Duodenal mucosa (tissue), 2 donors: ENCODE measurements at regions not wholly inside any gene's neighbourhood (a gene's known extent, or its start where the extent isn't known, plus 50 kb on each side); places are given as distances from the start of the nearest gene placed in this dataset.
"Not testable (repeated sequence)": the region's sequence is repeated elsewhere in the genome, so short reads cannot be mapped to it uniquely, and the experiment has no call there.

ENCODE experiments used
- H3K27ac ChIP-seq: one replicate; pipeline ENCODE4 v1.7.0; 2013; ENCODE audit warnings: low read depth, low read length
- H3K27me3 ChIP-seq, 2 donors: one replicate each; pipeline ENCODE4 v1.7.0; 2013; ENCODE audit warnings: low read length in 2 of 2, control low read depth in 1 of 2; ENCODE audit not compliant: insufficient read depth in 2 of 2, control insufficient read depth in 1 of 2
- H3K36me3 ChIP-seq, 2 donors: one replicate each; pipeline ENCODE4 v1.7.0; 2013; ENCODE audit warnings: low read length in 2 of 2, control low read depth in 1 of 2; ENCODE audit not compliant: insufficient read depth in 2 of 2, control insufficient read depth in 1 of 2
- H3K4me1 ChIP-seq, 2 donors: one replicate each; pipeline ENCODE4 v1.7.0; 2013; ENCODE audit warnings: low read length in 2 of 2, control low read depth in 1 of 2; ENCODE audit not compliant: insufficient read depth in 2 of 2, control insufficient read depth in 1 of 2
- H3K4me3 ChIP-seq, 2 donors: one replicate each; pipeline ENCODE4 v1.7.0; 2013; ENCODE audit warnings: low read length in 2 of 2, low read depth in 1 of 2
- H3K9ac ChIP-seq, 2 donors: one replicate each; pipeline ENCODE4 v1.7.0; 2013; ENCODE audit warnings: low read length in 2 of 2, low read depth in 1 of 2
- H3K9me3 ChIP-seq, 2 donors: one replicate each; pipeline ENCODE4 v1.7.0; 2013; ENCODE audit warnings: low read length in 2 of 2, control low read depth in 1 of 2; ENCODE audit not compliant: control insufficient read depth in 1 of 2

DNA sequence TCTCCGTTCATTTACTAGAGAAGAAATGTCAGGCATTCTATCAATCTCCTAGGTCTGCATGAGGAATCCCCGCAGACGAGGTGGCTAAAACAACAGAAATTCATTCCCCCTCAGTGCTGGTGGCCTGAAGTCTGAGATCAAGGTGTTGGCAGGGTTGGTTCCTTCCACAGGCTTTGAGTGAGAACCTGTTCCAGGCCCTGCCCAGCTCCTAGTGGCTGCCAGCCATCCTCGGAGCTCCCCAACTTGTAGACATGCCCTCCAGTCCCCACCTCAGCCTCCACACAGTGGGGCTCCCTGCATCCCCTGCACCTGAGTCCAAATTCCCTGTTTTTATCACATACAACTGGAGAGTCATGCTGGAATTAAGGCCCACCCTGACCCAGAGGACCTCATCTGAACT is 145.3 kb upstream of the ALKAL2 start:
- no peak overlapping the region for H3K9ac ChIP-seq
- no peak overlapping the region for H3K27ac ChIP-seq
- H3K36me3 ChIP-seq: no peaks in the 10 kb centered on the region
- H3K4me1 ChIP-seq: no peaks in the 10 kb centered on the region
- no peaks in the 10 kb centered on the region for H3K27me3 ChIP-seq
- H3K4me3 ChIP-seq: no peak overlapping the region
- no peaks in the 10 kb centered on the region for H3K9me3 ChIP-seq

DNA sequence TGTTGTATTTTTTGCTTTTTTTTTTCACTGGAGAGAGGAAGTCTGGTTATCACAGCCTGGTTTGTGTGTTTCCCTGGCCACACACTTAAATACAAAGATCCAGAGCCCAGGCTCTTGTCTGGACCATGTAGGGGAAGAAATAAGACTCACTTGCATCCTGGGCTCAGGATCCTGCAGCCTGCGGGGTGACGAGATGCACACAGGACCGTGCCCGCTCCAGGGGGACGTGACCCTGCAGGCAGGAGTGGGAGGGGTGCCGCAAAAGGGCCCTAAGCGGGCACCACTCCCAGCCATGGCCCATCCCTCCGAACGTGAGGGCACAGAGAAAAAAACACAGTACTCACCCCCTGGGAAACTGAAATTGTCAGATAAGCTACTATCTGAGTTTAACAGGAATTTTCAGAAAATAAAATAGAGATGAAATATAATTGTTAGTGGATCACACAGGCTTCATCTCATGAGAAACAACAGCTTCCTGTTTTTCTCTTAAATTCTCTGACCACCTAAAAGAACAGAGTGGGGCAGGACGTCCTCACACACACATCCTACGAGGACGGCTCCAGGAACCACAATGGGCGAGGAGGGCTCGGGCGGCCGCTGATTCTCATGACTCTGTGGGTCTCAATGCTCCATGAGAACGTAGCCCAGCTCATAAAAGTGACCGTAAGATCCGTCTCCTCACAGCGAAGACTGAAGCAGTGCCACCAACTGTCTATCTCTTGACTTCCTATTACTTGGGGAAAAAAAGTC is 142.6 kb upstream of the ALKAL2 start:
- Histone ChIP-seq H3K4me1 (no peaks in the 10 kb centered on the region), H3K4me3 (peak overlapping the region; percentile 10 to 47), H3K9me3 (no peaks in the 10 kb centered on the region), H3K27ac (no peak overlapping the region), H3K9ac (no peak overlapping the region), H3K36me3 (no peaks in the 10 kb centered on the region), H3K27me3 (no peaks in the 10 kb centered on the region)

DNA sequence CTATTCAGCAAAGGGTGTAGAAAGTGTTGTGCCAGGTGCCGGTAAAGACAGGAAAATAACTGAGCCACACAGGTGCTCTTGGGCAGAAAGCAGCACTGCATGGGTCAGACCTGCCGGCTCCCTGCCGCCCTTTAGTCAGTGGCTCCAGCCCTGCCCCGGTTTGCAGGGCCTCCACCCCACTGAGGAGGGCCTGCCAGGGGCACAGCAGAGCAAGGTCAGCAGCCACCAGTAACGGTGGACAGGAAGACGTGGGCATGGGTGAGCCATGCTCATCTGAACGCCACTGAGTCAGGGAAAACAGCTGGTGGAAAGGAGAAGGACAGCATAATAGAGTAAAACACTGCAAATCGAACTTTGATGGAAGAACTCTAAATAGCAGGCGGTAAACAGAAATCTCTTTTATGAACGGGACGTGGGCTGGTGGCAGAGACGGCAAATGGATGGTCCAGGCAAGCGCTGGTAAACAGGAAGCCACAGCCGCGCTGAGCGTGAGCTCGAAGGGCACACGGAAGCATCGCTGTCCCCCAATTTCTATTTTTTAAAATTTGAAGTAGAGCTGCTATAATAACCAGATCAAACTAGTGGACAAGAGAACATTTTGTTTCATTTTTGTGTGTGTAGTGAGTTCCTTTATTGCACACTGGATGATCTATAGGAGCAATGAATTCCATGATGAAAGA is 141.8 kb upstream of the ALKAL2 start:
- Histone ChIP-seq H3K4me1 (no peaks in the 10 kb centered on the region), H3K27ac (no peak overlapping the region), H3K4me3 (peak overlapping the region; percentile 10 to 47), H3K9ac (no peak overlapping the region), H3K36me3 (no peaks in the 10 kb centered on the region), H3K27me3 (no peaks in the 10 kb centered on the region), H3K9me3 (no peaks in the 10 kb centered on the region)

DNA sequence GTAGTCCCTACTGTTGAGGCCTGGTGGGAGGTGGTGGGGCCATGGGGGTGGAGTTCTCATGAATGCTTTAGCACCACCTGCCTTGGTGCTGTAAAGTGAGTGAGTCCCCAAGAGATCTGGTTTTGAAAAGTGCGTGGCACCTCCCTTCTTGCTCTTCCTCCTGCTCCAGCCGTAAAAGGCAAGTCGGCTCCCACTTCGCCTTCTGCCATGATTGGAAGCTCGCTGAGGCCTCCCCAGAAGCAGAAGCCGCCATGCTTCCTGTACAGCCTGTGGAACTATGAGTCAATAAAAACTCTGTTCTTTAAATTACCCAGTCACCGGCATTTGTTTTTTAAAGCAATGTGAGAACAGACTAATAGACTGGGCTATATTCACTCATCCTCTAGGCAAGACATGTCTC is 141.3 kb upstream of the ALKAL2 start:
- Histone ChIP-seq H3K4me1 (no peaks in the 10 kb centered on the region), H3K9ac (no peak overlapping the region), H3K27ac (no peak overlapping the region), H3K9me3 (no peaks in the 10 kb centered on the region), H3K27me3 (no peaks in the 10 kb centered on the region), H3K4me3 (no peak overlapping the region), H3K36me3 (no peaks in the 10 kb centered on the region)

DNA sequence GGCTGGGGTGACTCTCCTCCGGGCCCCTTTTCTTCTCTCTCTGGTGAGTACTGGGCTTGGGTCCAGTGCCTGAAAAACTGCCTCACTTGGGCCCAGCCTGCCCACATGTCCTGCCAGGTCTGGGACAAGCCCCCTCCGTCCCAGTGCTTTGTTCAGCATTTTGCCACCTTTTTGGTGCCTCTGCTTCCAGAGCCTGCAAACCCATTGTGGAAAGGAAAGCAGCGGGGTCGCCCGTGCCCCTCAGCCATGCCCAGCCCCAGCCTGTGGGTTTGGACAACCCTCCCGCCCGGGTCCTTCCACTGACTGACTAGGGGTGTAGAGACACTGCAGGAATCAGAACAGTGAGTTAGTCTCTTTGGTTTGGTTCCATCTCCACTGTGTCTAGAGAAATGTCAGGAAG is 140.7 kb upstream of the ALKAL2 start:
- no peaks in the 10 kb centered on the region for H3K9me3 ChIP-seq
- no peaks in the 10 kb centered on the region for H3K27me3 ChIP-seq
- no peak overlapping the region for H3K9ac ChIP-seq
- no peak overlapping the region for H3K27ac ChIP-seq
- H3K4me1 ChIP-seq: no peaks in the 10 kb centered on the region
- no peaks in the 10 kb centered on the region for H3K36me3 ChIP-seq
- H3K4me3 ChIP-seq: no peak overlapping the region

DNA sequence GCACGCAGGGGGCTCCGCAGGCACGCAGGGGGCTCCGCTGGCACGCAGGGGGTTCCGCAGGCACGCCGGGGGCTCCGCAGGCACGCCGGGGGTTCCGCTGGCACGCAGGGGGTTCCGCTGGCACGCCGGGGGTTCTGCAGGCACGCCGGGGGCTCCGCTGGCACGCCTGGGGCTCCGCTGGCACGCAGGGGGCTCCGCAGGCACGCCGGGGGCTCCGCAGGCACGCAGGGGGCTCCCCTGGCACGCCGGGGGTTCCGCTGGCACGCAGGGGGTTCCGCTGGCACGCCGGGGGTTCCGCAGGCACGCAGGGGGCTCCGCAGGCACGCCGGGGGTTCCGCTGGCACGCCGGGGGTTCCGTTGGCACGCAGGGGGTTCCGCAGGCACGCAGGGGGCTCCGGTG is 138.8 kb upstream of the ALKAL2 start:
- not testable (repeated sequence) for H3K9ac ChIP-seq, H3K27me3 ChIP-seq, H3K36me3 ChIP-seq, H3K27ac ChIP-seq, H3K4me1 ChIP-seq, H3K4me3 ChIP-seq, H3K9me3 ChIP-seq

DNA sequence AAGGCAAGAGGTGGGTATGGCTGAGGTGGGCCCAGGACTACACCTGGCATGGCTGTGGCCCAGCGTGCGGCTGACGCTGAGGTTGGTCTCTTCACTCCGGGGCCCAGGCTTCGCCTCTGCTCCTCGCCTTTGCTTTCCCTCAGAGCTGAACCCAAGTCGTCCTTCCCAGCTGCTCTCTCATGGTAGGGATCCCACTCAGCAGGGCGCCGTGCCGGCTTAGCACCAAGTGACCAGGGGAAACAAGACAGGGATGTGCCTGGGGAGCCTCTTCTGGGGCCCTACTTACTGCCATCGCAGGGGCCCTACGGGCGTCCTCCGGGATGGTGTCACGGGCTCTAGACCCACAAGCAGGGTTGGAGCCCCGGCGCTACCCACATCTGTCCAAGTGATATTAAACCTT is 138.1 kb upstream of the ALKAL2 start:
- H3K27ac ChIP-seq: no peak overlapping the region
- H3K4me3 ChIP-seq: no peak overlapping the region
- no peak overlapping the region for H3K9ac ChIP-seq
- H3K9me3 ChIP-seq: no peaks in the 10 kb centered on the region
- no peaks in the 10 kb centered on the region for H3K36me3 ChIP-seq
- no peaks in the 10 kb centered on the region for H3K4me1 ChIP-seq
- H3K27me3 ChIP-seq: no peaks in the 10 kb centered on the region

DNA sequence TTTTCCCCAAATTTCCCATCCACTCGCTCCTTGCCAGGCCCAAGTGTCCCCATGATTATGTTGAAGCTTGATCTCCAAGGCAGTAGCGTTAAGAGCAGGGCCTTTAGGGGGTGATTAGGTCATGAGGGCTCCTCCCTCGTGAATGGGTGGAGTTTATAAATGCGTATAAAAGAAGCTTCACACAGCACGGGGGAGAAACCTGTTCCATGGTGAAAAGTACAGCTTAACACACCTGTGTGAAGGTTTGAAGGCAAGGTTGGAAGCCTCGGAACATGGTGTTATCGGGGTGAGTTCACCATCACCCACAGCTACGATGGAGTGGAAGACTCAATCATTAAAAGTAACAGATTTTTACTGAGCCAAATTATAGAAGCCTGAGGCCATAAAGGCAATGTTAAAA is 137.4 kb upstream of the ALKAL2 start:
- no peak overlapping the region for H3K27ac ChIP-seq
- H3K9me3 ChIP-seq: no peaks in the 10 kb centered on the region
- no peak overlapping the region for H3K4me3 ChIP-seq
- no peaks in the 10 kb centered on the region for H3K27me3 ChIP-seq
- no peaks in the 10 kb centered on the region for H3K36me3 ChIP-seq
- no peaks in the 10 kb centered on the region for H3K4me1 ChIP-seq
- no peak overlapping the region for H3K9ac ChIP-seq

DNA sequence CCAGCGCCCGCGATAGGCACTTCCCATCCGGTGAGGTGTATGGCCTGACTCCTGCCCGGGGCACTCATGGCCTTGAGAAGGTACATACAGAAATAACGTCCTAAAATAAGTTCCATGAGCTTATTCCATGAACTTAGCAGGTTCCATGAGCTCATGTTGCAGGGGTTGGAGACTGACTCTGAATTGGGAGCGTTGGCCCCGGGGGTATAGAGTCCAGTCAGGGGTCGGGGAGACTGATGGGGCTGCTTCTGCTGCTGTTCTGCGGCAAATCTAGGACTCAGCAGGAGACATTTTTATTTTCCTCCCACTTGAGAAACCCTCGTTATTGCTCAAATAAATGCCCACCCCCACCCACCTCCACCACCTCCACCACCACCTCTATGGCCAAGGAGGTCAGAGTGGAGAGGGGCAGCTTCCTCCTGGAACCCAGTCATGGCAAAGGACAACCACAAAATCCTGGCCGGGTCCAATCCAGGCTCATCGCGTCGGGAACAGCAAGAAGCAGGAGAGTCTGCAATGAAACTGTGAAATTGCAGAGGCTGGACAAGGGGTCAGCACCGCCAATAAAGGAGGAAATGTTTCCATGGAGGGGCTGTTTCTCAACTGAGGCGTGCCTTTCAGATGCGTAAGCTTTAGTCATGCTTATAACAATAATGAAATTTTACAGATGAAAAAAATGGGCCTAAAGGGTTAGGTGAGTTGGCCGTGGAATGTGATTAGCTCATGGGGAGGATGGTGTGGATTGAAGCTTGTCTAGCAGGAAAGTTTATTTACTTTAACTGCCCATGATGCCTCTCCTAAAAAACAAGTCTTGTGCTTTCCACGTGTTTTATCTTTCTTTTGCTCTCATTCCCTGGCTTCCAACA is 136.6 kb upstream of the ALKAL2 start:
- Histone ChIP-seq H3K27ac (no peak overlapping the region), H3K9ac (no peak overlapping the region), H3K9me3 (no peaks in the 10 kb centered on the region), H3K27me3 (no peaks in the 10 kb centered on the region), H3K4me1 (no peaks in the 10 kb centered on the region), H3K36me3 (no peaks in the 10 kb centered on the region), H3K4me3 (no peak overlapping the region)

DNA sequence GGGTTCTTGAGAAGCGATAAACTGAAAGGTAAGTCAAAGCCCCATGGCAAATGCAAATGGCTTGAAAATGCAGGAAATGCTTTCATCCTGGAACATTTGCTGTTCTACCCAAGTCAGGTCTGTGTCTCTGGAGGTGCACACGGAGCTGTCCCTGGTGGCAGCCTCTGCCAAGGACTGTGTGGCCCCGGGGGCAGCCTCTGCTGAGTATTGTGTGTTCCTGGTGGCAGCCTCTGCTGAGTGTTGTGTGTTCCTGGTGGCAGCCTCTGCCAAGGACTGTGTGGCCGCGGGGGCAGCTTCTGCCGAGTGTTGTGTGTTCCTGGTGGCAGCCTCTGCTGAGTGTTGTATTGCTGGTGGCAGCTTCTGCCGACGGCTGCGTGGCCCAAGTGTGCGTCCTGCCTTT is 135.6 kb upstream of the ALKAL2 start:
- H3K9ac ChIP-seq: no peak overlapping the region

More for the DNA sequence above, 135.6 kb upstream of the ALKAL2 start:
- Histone ChIP-seq H3K36me3 (no peaks in the 10 kb centered on the region), H3K27ac (no peak overlapping the region), H3K4me1 (no peaks in the 10 kb centered on the region), H3K4me3 (no peak overlapping the region), H3K27me3 (no peaks in the 10 kb centered on the region), H3K9me3 (no peaks in the 10 kb centered on the region)
